ENCODE measurements at regions not wholly inside any gene's neighbourhood (a gene's known extent, or its start where the extent isn't known, plus 50 kb on each side); places are given as distances from the start of the nearest gene placed in this dataset.

DNA sequence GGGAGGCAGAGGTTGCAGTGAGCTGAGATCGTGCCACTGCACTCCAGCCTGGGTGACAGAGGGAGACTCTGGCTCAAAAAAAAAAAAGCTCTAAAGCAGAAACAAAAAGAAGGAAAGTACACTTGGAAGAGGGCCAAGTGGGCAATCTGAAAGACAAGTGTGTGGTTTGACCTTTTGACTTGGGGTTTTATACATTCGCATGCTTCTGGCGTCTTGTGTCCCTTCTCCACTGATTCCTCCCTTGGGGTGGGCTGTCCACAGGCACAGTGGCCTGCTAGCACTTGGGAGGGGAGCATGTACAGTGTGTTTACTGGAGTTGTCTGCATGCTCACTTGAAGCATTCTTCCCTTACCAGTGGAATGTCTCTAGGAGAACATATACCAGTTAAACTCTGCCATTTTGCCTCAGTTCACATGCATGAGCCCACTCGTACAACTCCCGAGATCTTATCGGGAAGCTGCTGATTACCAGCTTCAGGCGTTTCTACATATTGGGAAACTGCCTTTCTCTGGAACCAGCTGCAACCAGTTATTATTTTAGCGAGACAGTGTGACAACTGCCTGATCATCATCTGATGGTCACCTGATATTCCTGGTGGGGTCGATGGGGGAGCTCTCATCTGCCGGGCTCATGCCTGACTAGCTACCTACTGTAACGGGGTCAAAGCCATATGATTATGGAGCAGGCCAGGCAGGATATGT lies 113.5 kb upstream of the ZNF678 start:
- TF ChIP-seq POLR2A (IDR thresholded peaks at IDR 0.05), result no peak
- TF ChIP-seq, protein P1, sequence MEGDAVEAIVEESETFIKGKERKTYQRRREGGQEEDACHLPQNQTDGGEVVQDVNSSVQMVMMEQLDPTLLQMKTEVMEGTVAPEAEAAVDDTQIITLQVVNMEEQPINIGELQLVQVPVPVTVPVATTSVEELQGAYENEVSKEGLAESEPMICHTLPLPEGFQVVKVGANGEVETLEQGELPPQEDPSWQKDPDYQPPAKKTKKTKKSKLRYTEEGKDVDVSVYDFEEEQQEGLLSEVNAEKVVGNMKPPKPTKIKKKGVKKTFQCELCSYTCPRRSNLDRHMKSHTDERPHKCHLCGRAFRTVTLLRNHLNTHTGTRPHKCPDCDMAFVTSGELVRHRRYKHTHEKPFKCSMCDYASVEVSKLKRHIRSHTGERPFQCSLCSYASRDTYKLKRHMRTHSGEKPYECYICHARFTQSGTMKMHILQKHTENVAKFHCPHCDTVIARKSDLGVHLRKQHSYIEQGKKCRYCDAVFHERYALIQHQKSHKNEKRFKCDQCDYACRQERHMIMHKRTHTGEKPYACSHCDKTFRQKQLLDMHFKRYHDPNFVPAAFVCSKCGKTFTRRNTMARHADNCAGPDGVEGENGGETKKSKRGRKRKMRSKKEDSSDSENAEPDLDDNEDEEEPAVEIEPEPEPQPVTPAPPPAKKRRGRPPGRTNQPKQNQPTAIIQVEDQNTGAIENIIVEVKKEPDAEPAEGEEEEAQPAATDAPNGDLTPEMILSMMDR (IDR thresholded peaks at IDR 0.05), result no peak
